Endodermal cell (in vitro differentiated cells): ENCODE measurements at regions not wholly inside any gene's neighbourhood (a gene's known extent, or its start where the extent isn't known, plus 50 kb on each side); places are given as distances from the start of the nearest gene placed in this dataset.

Experiments used
- DNase-seq: peaks from one replicate; pipeline ENCODE4 v3.0.0-alpha.2; 2017
- H3K27ac ChIP-seq: 2 replicates; pipeline ENCODE4 v1.5.1; 2013; ENCODE audit warnings: mild to moderate bottlenecking, low read depth, low read length, moderate library complexity
- H3K27me3 ChIP-seq: 2 replicates; pipeline ENCODE4 v1.6.1; 2013; ENCODE audit warnings: mild to moderate bottlenecking, low read length, moderate library complexity; ENCODE audit not compliant: insufficient read depth, control insufficient read depth, poor library complexity, severe bottlenecking
- H3K36me3 ChIP-seq: 2 replicates; pipeline ENCODE4 v1.7.0; 2013; ENCODE audit warnings: mild to moderate bottlenecking, low read length, moderate library complexity; ENCODE audit not compliant: control insufficient read depth, insufficient read depth
- H3K4me1 ChIP-seq: one replicate; pipeline ENCODE4 v1.7.0; 2013; ENCODE audit warnings: low read length; ENCODE audit not compliant: control insufficient read depth, insufficient read depth
- H3K4me3 ChIP-seq: 2 replicates; pipeline ENCODE4 v1.5.1; 2013; ENCODE audit warnings: mild to moderate bottlenecking, low read length, moderate library complexity
- H3K9ac ChIP-seq: 2 replicates; pipeline ENCODE4 v1.6.1; 2013; ENCODE audit warnings: mild to moderate bottlenecking, low read length, moderate library complexity; ENCODE audit not compliant: poor library complexity, severe bottlenecking; ENCODE audit errors: extremely low read depth
- H3K9me3 ChIP-seq: 2 replicates; pipeline ENCODE4 v1.6.1; 2013; ENCODE audit warnings: mild to moderate bottlenecking, low read length, moderate library complexity; ENCODE audit not compliant: control insufficient read depth
- H3K27ac Mint-ChIP-seq: 2 replicates; pipeline ENCODE4 v1.8.0; 2020; ENCODE audit warnings: mixed read lengths
- H3K27me3 Mint-ChIP-seq: 2 replicates; pipeline ENCODE4 v1.8.0; 2021; ENCODE audit warnings: mild to moderate bottlenecking, mixed read lengths; ENCODE audit not compliant: insufficient read depth
- H3K36me3 Mint-ChIP-seq: 2 replicates; pipeline ENCODE4 v1.8.0; 2020; ENCODE audit warnings: low read depth, mixed read lengths
- H3K4me1 Mint-ChIP-seq: 2 replicates; pipeline ENCODE4 v1.8.0; 2020; ENCODE audit warnings: mixed read lengths
- H3K4me3 Mint-ChIP-seq: 2 replicates; pipeline ENCODE4 v1.8.0; 2020; ENCODE audit warnings: mild to moderate bottlenecking, moderate library complexity, mixed read lengths
- H3K9me3 Mint-ChIP-seq: 2 replicates; pipeline ENCODE4 v1.8.0; 2020; ENCODE audit warnings: mild to moderate bottlenecking, mixed read lengths
- CTCF ChIP-seq: fragments of 200-600 bp; sonication (generic); conservative IDR thresholded peaks from 2 replicates; pipeline ENCODE4 v1.5.0; 2021; ENCODE audit warnings: antibody characterized with exemption, mild to moderate bottlenecking
- WGBS, 2 experiments: methylation state at CpG; one replicate each; pipeline versions ENCODE4 v1.1.5 to v1.1.7; 2013; ENCODE audit warnings: missing lambda C conversion rate in 2 of 2, mixed read lengths in 1 of 2; ENCODE audit not compliant: insufficient coverage in 1 of 2, insufficient read length in 1 of 2; 5-methylcytosine and 5-hydroxymethylcytosine counted together

- TF ChIP-seq CTCF = no peak
- DNase-seq = no peak
- no peak overlapping the region for H3K27ac ChIP-seq
- no peak overlapping the region for H3K4me3 Mint-ChIP-seq
- 97 to 100% methylated on average over 3 of the region's 3 CpGs for WGBS, 2 experiments
- no peak overlapping the region for H3K9ac ChIP-seq
- H3K4me3 ChIP-seq = no peak overlapping the region
- H3K36me3 Mint-ChIP-seq = no peaks in the 10 kb centered on the region
- H3K27me3 Mint-ChIP-seq = peaks cover 17% of the 10 kb centered on the region
- peaks cover 32% of the 10 kb centered on the region for H3K9me3 ChIP-seq
- H3K4me1 Mint-ChIP-seq = peaks cover 22% of the 10 kb centered on the region
- H3K27me3 ChIP-seq = no peaks in the 10 kb centered on the region
- peaks cover 17% of the 10 kb centered on the region for H3K4me1 ChIP-seq
- H3K27ac Mint-ChIP-seq = no peak overlapping the region
- H3K36me3 ChIP-seq = no peaks in the 10 kb centered on the region
- H3K9me3 Mint-ChIP-seq = peaks cover 18% of the 10 kb centered on the region
Observed at GRCh38 chr1:5532811-5533210, 459.4 kb downstream of the NPHP4 start.

GRCh38 chr1:5526822-5527551 lies 465.2 kb downstream of the NPHP4 start:
- no peaks in the 10 kb centered on the region for H3K27me3 ChIP-seq
- peaks cover 25% of the 10 kb centered on the region for H3K9me3 Mint-ChIP-seq
- H3K4me3 Mint-ChIP-seq = no peak overlapping the region
- no peaks in the 10 kb centered on the region for H3K36me3 Mint-ChIP-seq
- H3K4me3 ChIP-seq = no peak overlapping the region
- peaks cover 14% of the 10 kb centered on the region for H3K27me3 Mint-ChIP-seq
- no peaks in the 10 kb centered on the region for H3K36me3 ChIP-seq
- H3K4me1 Mint-ChIP-seq = peaks cover 29% of the 10 kb centered on the region
- H3K9me3 ChIP-seq = peaks cover 26% of the 10 kb centered on the region
- no peak for TF ChIP-seq CTCF
- no peak overlapping the region for H3K9ac ChIP-seq
- WGBS, 2 experiments = 90 to 92% methylated on average over 6 to 19 of the region's 19 CpGs
- no peak overlapping the region for H3K27ac Mint-ChIP-seq
- H3K4me1 ChIP-seq = peaks cover 6% of the 10 kb centered on the region
- no peak overlapping the region for H3K27ac ChIP-seq
- no peak for DNase-seq

GRCh38 chr1:5526385-5526750 lies 465.9 kb downstream of the NPHP4 start:
- H3K27ac ChIP-seq = no peak overlapping the region
- no peaks in the 10 kb centered on the region for H3K27me3 ChIP-seq
- H3K27ac Mint-ChIP-seq = no peak overlapping the region
- H3K9ac ChIP-seq = no peak overlapping the region
- no peaks in the 10 kb centered on the region for H3K36me3 ChIP-seq
- H3K4me1 Mint-ChIP-seq = peaks cover 32% of the 10 kb centered on the region
- peaks cover 26% of the 10 kb centered on the region for H3K9me3 ChIP-seq
- 72 to 82% methylated on average over 8 of the region's 8 CpGs for WGBS, 2 experiments
- no peak overlapping the region for H3K4me3 Mint-ChIP-seq
- H3K4me3 ChIP-seq = no peak overlapping the region
- H3K9me3 Mint-ChIP-seq = peaks cover 25% of the 10 kb centered on the region
- TF ChIP-seq CTCF = no peak
- H3K36me3 Mint-ChIP-seq = no peaks in the 10 kb centered on the region
- H3K4me1 ChIP-seq = peaks cover 6% of the 10 kb centered on the region
- no peak for DNase-seq
- peaks cover 12% of the 10 kb centered on the region for H3K27me3 Mint-ChIP-seq
